Breast epithelium (tissue), 4 donors: ENCODE measurements at regions not wholly inside any gene's neighbourhood (a gene's known extent, or its start where the extent isn't known, plus 50 kb on each side); places are given as distances from the start of the nearest gene placed in this dataset.

ENCODE experiments used
- DNase-seq, 2 donors: peaks; one replicate each; pipeline ENCODE4 v3.0.0-alpha.2; 2019; ENCODE audit warnings: low spot score in 2 of 2
- H3K27ac ChIP-seq, 2 donors: fragments of 200-600 bp; sonication (generic) in 1 of 2; one replicate each; pipeline ENCODE4 v1.5.1; 2016 to 2019; ENCODE audit warnings: mild to moderate bottlenecking in 1 of 2
- H3K27me3 ChIP-seq, 2 donors: fragments of 200-600 bp; sonication (generic) in 1 of 2; one replicate each; pipeline versions ENCODE4 v1.5.1 to v1.6.0; 2017 to 2019; ENCODE audit warnings: control low read depth in 1 of 2, mild to moderate bottlenecking in 1 of 2
- H3K36me3 ChIP-seq: fragments of 200-600 bp; one replicate; pipeline ENCODE4 v1.5.1; 2019
- H3K4me1 ChIP-seq, 2 donors: fragments of 200-600 bp; sonication (generic); one replicate each; pipeline ENCODE4 v1.5.1; 2016 to 2019; ENCODE audit warnings: control low read depth in 1 of 2
- H3K4me3 ChIP-seq, 3 donors: fragments of 200-600 bp; sonication (generic); 1 replicate in 2 of 3; 2 replicates in 1 of 3; pipeline ENCODE4 v1.5.1; 2016 to 2019; ENCODE audit warnings: mild to moderate bottlenecking in 3 of 3, moderate library complexity in 2 of 3
- H3K9me3 ChIP-seq, 2 donors: fragments of 200-600 bp; sonication (generic) in 1 of 2; one replicate each; pipeline ENCODE4 v1.5.1; 2016 to 2019; ENCODE audit warnings: control low read depth in 1 of 2
- POLR2A ChIP-seq: fragments of 450-650 bp; IDR thresholded peaks from one replicate; pipeline ENCODE4 v1.6.1; 2016; ENCODE audit warnings: antibody characterized with exemption, mild to moderate bottlenecking, moderate library complexity
- POLR2AphosphoS5 ChIP-seq, 3 donors: sonication (generic); formaldehyde crosslinking; IDR thresholded peaks; one replicate each; pipeline ENCODE4 v1.6.1; 2017; ENCODE audit warnings: antibody characterized with exemption in 3 of 3
- intact Hi-C: fragments of 100-400 bp; cut with DNase I; formaldehyde crosslinking; loops from one replicate; pipeline ENCODE4 v1.15.1; 2023; ENCODE audit warnings: low total_unique reads
- TF ChIP-seq, protein P1 (sequence below), 3 donors: fragments of 450-650 bp; IDR thresholded peaks; one replicate each; pipeline ENCODE4 v1.5.1; 2016 to 2017; ENCODE audit warnings: antibody characterized with exemption in 3 of 3, mild to moderate bottlenecking in 3 of 3, moderate library complexity in 3 of 3

- no peaks in the 10 kb centered on the region for H3K9me3 ChIP-seq
Observed at GRCh38 chr5:68161156-68161555, 54.4 kb upstream of the PIK3R1 start.

DNA sequence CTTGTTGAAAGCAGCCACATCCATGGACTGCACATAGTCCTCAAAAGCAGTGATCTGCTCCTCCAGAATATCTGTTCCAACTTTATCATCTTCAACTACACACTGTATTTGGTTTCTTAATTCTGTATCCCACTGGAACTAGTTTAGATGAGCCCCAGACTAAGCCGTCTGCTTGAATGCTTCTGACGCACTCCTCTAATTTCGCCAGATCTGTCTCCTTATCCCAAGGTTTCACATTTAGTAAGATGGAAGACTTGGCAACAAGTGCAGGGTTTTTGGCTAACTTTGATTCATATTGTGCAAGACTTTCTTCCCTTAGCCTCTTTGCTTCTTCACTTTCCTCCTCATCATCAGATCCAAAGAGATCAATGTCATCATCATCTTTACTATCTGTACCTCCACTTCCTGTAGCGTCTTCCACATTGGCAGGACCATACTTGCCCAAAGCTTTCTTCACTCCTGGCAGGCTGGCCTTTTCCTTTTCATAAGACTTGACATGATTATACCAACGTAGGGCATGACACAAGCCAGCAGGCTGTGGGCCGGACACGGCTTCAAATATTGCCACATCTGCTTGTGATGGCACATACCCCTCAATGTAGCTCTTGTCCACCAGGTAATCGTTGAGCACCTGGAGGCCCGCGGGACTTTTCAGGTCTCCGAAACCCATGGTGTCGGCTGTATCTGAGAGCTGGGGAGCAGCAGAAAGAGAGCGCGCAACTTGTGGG lies 56.2 kb upstream of the PIK3R1 start:
- TF ChIP-seq POLR2A (no peak), POLR2AphosphoS5 (IDR thresholded peaks at IDR 0.05) (no peak)
- TF ChIP-seq, protein P1, sequence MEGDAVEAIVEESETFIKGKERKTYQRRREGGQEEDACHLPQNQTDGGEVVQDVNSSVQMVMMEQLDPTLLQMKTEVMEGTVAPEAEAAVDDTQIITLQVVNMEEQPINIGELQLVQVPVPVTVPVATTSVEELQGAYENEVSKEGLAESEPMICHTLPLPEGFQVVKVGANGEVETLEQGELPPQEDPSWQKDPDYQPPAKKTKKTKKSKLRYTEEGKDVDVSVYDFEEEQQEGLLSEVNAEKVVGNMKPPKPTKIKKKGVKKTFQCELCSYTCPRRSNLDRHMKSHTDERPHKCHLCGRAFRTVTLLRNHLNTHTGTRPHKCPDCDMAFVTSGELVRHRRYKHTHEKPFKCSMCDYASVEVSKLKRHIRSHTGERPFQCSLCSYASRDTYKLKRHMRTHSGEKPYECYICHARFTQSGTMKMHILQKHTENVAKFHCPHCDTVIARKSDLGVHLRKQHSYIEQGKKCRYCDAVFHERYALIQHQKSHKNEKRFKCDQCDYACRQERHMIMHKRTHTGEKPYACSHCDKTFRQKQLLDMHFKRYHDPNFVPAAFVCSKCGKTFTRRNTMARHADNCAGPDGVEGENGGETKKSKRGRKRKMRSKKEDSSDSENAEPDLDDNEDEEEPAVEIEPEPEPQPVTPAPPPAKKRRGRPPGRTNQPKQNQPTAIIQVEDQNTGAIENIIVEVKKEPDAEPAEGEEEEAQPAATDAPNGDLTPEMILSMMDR (IDR thresholded peaks at IDR 0.05): no peak
- intact Hi-C loops: no loop called here
- Histone ChIP-seq H3K4me3 (no peak overlapping the region), H3K27me3 (no peaks in the 10 kb centered on the region), H3K9me3 (no peaks in the 10 kb centered on the region), H3K27ac (no peak overlapping the region), H3K36me3 (no peaks in the 10 kb centered on the region), H3K4me1 (no peaks in the 10 kb centered on the region)
- DNase-seq: no peak

More at GRCh38 chr5:68161156-68161555, 54.4 kb upstream of the PIK3R1 start:
- intact Hi-C loops: no loop called here
- TF ChIP-seq, protein P1 (IDR thresholded peaks at IDR 0.05): no peak
- no peak for DNase-seq
- Histone ChIP-seq H3K36me3 (no peaks in the 10 kb centered on the region), H3K27ac (no peak overlapping the region), H3K4me3 (no peak overlapping the region), H3K27me3 (no peaks in the 10 kb centered on the region), H3K4me1 (no peaks in the 10 kb centered on the region)

DNA sequence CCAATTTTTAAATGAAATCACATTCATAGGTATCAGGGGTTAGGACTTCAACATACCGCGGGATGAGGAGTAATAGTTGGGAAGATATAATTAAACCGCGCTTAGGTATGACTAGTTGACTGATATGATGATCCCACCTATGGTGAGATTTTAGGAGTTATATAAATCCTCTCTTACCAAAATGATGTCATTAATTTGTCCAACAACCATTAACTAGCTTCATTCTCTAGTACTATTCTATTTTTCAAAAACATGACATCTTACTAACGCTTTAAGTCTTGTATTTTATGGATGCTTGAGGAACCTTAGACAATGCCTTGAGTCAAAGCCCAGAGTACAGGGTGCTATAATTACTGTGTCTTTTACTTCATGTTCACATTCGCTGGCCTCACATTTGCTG lies 59.6 kb upstream of the PIK3R1 start:
- Histone ChIP-seq H3K4me1 (no peaks in the 10 kb centered on the region), H3K36me3 (no peaks in the 10 kb centered on the region), H3K4me3 (no peak overlapping the region), H3K27me3 (no peaks in the 10 kb centered on the region), H3K27ac (no peak overlapping the region), H3K9me3 (no peaks in the 10 kb centered on the region)
- DNase-seq: no peak
- TF ChIP-seq, protein P1 (IDR thresholded peaks at IDR 0.05): no peak
- TF ChIP-seq POLR2AphosphoS5 (IDR thresholded peaks at IDR 0.05): no peak
- TF ChIP-seq POLR2A: no peak
- intact Hi-C loops: no loop called here

DNA sequence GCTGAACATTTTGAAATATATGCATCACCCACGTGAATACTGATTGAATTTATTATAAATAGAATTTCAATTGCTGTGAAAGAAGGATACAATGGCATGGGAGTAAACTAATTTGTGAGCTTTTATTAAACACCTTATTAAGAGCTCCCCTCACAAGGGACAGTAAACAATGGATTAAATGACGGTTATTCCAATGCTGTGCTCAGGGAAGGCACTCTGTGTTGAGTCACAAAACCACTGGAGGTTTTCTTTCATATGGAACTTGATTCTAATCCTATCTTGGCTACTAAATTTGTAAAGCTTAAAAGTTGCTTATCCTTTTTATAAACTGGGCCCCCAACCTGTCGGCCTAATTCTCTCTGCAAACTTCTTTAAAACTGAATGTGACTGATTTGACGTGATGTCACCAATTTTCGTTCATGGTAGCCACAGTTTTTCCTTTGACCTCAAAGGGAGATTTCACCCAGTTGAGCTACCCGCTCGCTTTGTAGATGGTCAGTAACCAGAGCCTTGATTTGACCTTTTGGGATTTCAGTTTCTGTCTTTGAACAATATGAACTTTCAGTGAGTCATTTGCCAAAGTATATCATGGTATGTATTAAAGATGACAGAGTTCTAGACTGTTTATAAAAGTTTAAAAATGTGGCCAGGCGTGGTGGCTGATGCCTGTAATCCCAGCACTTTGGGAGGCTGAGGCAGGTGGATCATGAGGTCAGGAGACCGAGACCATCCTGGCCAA lies 61.3 kb upstream of the PIK3R1 start:
- DNase-seq: no peak
- H3K4me1 ChIP-seq: no peaks in the 10 kb centered on the region
- intact Hi-C loops: no loop called here
- H3K27me3 ChIP-seq: no peaks in the 10 kb centered on the region
- no peaks in the 10 kb centered on the region for H3K36me3 ChIP-seq
- no peak overlapping the region for H3K4me3 ChIP-seq
- no peaks in the 10 kb centered on the region for H3K9me3 ChIP-seq
- H3K27ac ChIP-seq: no peak overlapping the region
- TF ChIP-seq POLR2A (no peak), POLR2AphosphoS5 (IDR thresholded peaks at IDR 0.05) (no peak)
- TF ChIP-seq, protein P1 (IDR thresholded peaks at IDR 0.05): no peak

DNA sequence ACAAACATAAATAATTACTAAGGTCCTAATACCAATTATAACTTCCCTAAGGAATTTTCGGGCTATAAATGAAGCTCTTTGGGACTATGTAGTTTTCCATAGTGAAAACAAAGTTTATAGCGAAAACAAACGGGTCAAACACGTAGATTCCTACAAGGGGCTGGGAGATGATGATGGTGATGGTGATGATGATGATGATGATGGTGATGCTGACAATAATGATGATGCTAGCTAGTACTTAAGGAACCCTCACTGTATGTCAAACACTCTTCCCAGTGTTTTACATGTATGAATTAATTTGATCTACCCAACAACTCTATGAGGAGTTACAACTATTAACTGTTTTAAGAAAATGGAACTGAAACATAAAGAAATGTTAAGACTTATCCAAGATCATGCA lies 63.7 kb upstream of the PIK3R1 start:
- DNase-seq: no peak
- no peaks in the 10 kb centered on the region for H3K27me3 ChIP-seq
- intact Hi-C loops: no loop called here
- H3K4me3 ChIP-seq: no peak overlapping the region
- H3K36me3 ChIP-seq: no peaks in the 10 kb centered on the region
- H3K9me3 ChIP-seq: no peaks in the 10 kb centered on the region
- TF ChIP-seq POLR2A: no peak
- TF ChIP-seq POLR2AphosphoS5 (IDR thresholded peaks at IDR 0.05): no peak
- TF ChIP-seq, protein P1 (IDR thresholded peaks at IDR 0.05): no peak
- no peaks in the 10 kb centered on the region for H3K4me1 ChIP-seq
- no peak overlapping the region for H3K27ac ChIP-seq
